Ramos (cell line): ENCODE measurements at regions not wholly inside any gene's neighbourhood (a gene's known extent, or its start where the extent isn't known, plus 50 kb on each side); places are given as distances from the start of the nearest gene placed in this dataset.

ENCODE experiments used
- in situ Hi-C: fragments of 300-500 bp; cut with MboI; formaldehyde crosslinking; loops from one replicate; pipeline ENCODE4 v1.14.3; 2022; ENCODE audit warnings: low sequenced_read_pairs; ENCODE audit not compliant: unreplicated experiment

DNA sequence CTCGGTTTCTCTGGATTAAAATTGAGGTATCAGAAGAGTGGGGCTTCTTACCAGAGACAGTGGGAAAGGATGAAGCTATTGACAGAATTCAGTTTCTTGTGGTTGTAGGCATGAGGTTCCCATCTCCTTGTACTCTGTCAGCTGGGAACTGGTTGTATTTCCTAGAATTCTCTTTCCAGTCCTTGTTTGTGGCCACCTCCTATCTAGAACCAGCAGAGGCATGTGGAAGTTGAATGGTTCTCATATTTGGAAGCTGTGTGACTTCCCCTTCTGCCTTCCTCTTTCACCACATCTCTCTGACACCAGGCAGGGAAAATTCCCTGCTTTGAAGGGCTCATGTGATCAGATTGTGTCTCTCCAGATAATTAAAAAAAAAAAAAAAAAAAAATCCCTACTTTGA, 457.7 kb upstream of the ADAMTS5 start:
- in situ Hi-C loops, result no loop called here

DNA sequence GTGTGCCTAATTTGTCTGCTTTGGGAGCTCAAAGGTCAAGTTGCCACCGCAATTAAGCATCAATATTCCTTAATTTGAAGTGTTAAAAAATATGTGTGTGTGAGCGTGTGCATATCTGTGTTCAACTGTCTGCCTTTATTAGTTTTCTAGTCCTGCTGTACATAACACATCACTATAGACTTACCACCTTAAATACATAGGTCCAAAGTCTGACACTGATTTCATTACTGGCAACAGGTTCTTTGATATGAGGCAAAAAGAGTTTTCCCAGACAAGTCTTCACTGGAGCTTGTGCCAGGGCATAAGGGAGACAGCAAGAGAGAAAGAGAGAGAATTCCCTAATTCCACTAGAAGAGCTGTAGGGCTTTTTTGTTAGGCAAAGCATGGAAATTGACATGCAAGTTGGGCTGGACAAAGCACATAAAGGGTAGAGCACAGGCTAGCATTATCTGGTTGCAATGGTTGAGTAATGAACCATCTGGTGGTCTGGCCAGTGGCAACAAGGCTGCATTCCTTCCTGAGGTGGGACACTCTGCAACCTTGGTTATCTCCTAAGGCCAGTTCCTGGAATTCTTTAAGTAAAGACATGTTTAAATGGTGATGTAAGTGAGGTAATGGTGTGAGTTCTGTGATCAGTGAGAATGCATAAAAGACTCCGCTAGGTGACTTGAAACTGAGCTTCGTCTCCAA, 457.2 kb upstream of the ADAMTS5 start:
- in situ Hi-C loops, result no loop called here

DNA sequence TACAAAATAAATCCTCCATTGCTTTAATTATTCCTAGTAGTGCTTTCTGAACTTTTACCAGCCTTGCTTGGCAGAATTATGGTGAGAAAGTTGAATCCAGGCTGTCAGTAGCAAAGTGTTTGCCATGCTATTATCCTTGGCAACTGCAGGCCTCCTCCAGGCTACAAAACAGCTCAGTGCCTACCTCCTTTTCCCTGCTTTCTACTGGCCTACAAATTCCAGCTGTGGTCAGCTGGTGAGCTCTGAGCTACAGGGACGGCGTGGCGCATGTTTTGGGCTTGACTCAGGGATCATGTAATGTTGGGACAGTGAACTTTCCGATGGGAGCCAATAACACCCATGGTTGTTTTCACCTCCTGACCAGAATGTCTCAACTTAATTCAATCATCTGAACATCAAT, 456.1 kb upstream of the ADAMTS5 start:
- in situ Hi-C loops, result no loop called here

DNA sequence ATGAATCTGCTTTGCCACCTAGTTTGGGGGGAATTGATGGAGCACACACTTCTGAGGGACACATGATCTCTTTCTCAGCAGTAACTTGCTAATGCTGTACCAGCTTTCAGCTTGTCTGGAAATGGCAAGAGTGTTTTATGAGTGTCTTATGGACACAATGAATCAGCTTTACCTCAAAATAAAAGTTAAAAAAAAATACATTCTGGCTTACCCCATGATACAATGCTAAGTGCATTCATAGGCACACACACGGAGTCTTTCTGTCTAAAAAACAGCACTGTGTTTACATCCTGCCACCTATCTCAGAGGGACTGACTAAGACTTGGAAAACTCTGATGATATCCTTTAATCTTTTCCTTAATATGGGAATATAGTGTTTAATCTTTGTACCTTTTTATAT, 455.5 kb upstream of the ADAMTS5 start:
- in situ Hi-C loops, result no loop called here

DNA sequence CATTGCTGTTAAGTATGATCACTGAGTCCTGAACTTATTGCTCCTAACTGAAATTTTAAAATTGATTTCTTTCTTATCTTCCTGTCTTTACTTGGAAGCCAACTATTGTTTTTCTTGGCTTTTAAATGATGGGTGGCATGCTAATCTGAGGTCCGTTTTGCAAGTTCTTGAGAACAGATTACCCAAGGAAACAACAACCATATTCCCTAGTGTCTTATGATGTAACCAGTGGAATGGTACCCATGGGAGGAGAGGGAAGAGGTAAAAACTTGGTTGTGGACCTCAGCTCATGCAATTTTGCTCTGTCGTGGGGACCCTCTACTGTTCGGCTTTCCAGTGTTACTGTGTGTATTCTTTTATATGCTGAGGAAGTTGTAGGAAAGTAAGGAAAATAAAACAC, 454.8 kb upstream of the ADAMTS5 start:
- in situ Hi-C loops, result no loop called here

DNA sequence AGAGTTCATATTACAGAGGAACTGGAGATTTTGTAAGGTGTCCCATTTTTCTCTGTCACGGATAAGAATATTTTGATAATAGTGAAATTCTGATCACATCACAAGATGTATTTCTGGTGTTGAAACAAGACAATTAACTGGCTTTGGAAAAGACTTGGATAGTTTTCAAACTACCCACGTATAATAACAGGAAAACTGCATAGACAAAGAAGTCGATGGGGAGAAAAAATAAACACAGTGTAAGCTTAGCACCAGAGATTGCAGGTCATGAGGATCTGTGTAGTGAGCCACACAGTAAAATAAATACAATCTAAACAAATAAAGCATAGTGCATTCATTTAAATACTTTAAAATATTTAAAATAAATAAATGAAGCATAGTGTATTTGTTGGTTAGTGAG, 452.3 kb upstream of the ADAMTS5 start:
- in situ Hi-C loops, result no loop called here

DNA sequence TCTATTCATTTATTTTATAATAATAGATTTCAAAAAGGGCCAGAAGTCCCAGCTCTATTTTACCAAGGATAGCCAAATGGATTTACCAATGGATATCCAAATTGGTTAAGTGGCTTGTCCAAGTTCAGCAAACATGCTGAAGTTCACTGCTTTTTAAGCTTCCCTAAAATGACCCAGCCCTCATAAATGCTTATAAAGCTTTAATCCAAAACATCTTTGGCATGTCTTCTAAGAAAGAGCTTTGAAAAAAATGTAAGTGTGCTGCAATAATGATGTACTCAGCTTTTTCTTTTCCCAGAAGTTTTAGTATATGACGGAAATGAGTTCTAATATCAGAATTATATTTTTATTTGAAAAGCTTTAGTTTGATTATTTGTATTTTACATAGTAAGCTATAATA, 451.5 kb upstream of the ADAMTS5 start:
- in situ Hi-C loops, result no loop called here

DNA sequence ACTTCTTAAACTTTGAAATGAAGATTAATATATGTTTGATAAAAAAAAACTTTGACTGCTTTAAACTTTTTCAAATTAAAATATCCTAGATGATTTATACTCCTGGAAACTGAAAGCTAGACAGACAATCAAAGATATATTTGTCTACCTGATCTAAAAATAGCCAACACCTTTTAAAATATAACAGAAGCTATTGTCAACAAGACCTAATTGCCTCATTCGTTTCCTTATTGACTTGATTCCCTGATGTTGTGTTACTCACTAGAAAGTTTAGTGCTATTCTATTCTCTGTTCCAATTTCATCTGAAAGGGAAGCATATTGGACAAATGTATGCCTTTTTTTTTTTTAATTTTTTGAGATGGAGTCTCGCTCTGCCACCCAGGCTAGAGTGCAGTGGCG, 445.6 kb upstream of the ADAMTS5 start:
- in situ Hi-C loops, result no loop called here

DNA sequence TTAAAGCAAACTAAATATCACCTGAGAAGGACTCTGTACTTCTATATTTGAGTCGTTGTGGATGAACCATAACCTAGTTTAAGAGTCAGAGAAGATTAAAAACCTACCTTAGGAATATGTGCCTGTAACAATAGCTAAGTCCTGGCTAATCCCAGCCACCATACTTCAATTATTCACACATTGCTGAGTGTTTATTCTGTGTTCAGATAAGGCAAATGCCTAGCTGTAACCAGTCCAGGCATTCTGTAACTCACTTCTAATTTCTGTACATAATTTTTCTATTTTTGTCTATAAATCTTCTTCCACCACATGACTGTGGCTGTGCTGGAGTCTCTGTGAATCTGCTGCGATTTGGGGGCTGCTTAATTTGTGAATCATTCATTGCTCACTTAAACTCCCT, 441.9 kb upstream of the ADAMTS5 start:
- in situ Hi-C loops, result no loop called here

DNA sequence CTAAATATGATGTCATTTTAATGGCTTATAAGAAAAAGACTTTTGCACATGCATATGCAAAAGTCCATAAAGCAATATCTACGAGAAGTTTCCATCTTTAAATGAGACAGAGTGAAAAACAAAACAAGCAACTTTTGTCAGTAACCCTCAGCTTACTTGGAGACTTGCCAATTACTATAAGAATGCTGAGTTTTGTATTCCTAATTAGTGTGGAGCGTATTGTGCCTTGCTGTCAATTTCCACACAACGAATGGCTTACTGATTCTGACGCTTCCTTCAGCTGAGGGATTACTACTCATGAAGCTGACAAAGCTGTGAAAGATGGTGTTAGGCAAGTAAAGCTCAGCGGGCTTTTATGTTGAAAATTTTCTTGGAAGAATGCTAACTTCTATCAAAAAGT, 440.4 kb upstream of the ADAMTS5 start:
- in situ Hi-C loops, result no loop called here

DNA sequence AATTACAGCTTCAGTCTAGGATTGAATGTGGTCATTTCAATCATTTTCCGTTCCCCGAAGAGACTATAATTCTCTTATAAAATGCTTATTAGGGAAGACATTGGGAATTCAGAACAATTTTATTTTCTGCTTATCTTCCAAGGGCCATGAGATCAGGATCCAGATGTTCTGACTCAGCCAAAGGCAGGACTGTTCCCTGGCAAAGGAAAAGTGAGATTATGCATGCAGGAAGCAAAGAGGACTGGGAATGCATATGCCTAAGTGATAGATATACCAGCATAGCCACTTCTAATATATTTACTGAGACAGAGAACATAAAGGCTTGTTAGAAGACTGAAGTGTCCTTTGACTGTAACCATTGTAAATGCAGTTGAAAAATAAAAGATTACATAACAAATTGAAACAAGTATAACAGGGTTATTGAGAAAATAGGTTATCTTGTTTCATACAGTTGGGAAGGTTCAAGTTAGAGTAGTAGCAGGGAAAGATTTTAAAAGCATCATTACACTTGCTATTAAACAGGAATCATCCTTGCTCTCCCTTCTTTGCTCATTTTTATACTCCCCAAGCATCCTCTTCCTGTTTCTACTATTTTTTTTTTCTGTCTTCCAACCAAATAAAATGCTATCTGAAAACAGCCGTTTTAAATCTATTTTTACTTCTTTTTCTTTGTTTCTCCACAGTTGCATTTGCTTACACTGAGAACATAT, 439.6 kb upstream of the ADAMTS5 start:
- in situ Hi-C loops, result no loop called here

DNA sequence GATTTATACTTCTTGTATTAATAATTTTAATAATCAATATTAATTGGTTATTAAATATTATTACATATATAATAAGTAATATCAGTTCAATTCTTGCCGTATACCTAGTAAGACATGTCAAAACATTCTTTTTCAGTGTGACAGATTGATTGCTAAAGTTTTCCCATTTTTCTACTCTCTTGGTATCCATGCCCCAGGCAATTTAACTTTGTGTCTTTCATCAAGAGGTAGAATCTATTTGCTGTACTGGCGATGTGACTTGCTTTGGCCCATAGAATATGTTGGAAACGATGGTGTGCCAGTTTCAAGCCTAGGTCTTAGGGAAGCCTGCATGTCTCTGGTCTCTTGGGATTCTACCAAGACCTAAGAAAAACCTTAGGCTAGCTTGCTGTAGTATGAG, 436.1 kb upstream of the ADAMTS5 start:
- in situ Hi-C loops, result no loop called here

DNA sequence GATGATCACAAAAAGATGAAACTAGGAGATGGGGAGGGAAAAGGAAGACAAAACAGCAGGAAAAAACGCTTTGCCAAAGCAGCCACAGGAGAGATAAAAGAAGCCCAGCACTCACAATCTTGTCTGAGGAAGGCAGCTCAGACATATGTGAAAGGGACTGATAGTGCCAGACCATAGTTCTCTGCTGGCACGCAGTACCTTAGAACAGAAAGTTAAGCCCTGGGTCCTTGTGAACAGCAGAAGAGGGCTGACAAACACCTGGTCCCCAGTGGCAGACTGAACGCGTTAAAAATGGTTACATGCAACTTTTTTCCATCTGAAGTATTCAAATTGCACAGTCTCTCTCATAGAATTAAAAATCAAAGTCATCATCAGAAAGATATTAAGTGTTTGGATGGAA, 433.2 kb upstream of the ADAMTS5 start:
- in situ Hi-C loops, result no loop called here

DNA sequence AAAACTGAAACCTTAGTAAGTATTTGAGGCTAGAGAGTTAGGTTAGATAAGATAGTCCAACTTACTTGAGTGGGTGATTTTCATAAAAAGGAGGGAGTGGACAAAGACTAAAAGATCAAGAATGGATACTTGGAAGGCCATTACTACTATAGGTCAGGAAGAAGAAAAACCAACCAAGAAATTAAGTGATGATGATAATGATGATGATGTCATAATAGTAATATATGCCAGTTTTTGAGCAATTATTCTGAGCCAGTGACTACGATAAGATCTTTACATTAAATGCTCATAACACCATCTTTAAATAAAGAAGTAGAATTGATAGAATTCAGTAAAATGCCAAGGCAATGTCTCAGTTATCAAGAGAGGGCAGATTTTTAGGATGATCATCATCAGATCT, 430.7 kb upstream of the ADAMTS5 start:
- in situ Hi-C loops, result no loop called here

DNA sequence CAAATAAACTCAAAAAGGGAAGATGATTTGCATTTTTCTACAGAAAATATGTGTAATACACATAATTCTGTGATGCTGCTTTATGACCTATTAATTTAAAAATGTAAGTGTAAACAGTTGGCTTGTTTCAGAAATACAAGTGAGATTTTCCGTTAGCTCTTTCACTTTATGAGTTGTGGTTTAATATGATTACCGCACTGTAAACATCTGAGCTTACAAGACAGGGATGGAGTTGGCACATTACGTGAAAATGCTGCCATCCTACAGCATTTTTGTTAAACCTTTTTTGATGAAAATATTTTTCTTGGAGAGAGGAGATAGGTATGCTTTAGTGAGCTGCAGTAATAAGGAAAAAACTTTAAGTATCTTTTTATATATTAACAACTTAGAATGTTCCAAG, 426.8 kb upstream of the ADAMTS5 start:
- in situ Hi-C loops, result no loop called here

DNA sequence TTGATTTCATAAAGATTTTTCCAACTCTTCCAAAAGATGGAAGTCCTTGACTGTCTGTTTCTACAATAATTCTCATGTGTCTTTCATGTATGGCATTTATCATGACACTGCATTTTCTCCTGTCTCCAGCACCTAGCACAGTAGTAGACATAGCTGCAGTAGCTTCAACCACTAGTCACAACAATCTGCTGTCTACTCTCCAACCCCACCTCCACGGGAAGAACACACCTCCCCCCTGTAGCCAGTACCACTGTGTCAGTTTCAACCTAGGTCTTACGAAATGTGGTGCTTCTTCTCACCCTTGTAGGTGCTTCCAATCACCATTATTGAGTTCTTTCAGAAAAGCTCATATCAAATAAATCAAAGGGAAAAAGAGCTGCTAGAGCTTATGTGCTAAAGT, 425.1 kb upstream of the ADAMTS5 start:
- in situ Hi-C loops, result no loop called here

DNA sequence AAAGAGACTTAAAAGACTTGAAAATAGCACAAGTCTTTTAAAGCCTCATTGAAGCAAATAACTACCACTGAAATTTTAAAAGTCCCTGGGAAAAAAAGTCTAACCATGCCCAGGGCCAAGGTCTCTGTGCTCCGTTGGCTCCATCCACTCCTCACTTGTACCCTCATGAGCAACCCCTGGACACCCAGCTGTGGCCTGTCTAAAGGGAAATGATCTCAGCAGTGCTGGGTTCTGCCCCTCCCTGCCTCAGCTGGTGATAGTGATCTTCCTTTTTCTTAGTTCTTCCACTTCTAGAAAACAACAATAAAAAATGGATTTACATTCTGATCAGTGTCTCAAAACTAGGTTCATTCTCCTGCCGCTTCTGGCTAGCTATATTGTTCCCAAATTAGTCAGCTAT, 423.5 kb upstream of the ADAMTS5 start:
- in situ Hi-C loops, result no loop called here

DNA sequence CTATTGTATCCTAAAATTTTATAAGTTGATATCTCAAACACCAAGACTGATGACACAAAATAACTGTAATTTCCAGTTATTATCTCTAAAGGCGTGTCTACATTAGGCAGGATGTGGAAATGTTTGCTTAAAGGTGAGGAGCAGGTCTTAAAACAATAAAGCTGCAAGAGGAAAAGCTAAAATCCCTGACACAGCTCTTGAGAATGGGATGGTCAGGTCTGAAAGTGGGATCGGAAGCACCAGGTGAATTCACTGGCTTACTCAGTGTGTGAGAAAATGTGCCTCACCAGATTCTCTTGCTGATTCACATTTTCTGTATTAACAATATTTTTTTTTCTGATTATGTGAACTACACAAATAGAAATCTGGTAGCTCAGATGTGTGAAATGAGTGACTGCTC, 421.9 kb upstream of the ADAMTS5 start:
- in situ Hi-C loops, result no loop called here

DNA sequence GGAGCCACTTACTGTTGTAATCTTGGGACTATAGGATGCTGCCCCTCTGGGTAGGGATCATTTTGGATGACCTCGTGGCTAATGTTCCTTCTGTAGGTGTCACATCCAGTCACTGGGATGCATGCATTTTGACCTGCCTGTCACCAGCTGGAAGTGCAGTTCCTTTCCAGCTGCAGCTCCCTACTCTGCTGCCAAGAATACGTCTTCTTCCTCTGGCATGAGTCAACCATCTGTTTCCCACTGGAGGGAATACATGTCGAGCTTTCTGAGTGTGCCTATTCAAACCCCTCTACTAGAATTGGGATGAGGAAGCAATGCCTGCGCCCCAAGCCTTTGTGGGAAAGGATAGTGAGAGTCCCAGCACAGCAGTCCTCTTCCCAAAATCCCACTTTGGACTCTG, 415.5 kb upstream of the ADAMTS5 start:
- in situ Hi-C loops, result no loop called here

DNA sequence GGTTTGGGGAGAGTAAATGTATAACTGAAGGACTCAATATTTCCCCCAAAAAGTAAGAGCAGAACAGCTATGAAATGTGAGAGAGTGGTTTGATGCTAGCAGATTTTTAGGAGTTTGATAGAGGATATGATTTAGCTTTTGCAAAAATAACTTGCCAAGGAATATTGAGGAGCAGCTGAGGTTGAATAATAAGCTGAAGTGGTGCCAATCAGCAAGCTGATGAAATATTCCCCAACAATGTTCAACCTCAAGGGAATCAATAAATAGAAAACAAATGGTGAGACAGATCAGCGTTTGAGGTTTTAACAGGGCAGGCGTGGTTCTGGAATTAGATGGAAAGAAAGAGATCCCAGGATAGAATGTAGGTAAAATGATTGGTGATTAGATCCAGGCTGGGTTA, 413.4 kb upstream of the ADAMTS5 start:
- in situ Hi-C loops, result no loop called here

DNA sequence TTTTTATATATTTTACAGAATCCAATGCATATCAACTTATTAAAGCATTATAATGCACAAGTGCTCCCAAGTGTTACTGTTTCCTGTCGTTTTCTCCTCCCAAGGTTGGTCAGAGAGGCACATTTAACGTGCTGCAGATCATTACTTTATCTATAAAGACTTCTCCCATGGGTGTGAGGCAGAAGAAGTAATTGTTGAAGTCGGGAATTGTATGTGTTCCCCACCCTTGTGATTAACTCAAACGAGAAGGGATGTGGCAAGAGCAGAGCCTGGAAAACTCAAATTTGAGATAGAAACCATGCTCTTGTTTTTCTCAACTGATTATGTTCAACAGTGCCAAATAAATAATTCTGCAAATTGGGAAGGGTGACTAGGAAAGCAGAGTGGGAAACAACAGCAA, 412.5 kb upstream of the ADAMTS5 start:
- in situ Hi-C loops, result no loop called here

DNA sequence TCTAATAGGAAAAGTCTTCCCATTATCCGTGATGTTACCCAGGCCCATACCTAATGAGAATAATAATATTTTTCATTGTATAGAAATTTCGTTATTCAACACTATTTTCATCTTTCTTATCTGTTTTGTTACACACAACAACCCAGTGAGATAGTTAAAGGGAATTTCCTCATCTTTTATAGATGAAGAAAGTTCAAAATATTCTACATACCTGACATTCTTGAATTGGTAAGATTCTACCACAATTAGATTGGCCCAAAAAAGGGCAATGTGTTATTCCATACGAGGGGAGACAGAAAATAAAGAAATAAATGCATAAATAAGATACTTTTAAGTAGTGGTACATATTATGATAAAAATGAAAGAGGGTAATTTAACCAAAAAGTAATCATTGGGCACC, 405.5 kb upstream of the ADAMTS5 start:
- in situ Hi-C loops, result no loop called here
